HG03460 (cell line): ENCODE measurements at regions not wholly inside any gene's neighbourhood (a gene's known extent, or its start where the extent isn't known, plus 50 kb on each side); places are given as distances from the start of the nearest gene placed in this dataset.

ENCODE experiments used
- ATAC-seq: cut with Tn5 transposase; IDR thresholded peaks from one replicate; pipeline ENCODE4 v1.9.1; 2021; ENCODE audit not compliant: unreplicated experiment

- ATAC-seq: no peak
These were observed 59.0 kb upstream of the SALL3 start for GRCh38 chr18:78920456-78921138.

- ATAC-seq: no peak
These were observed 56.8 kb upstream of the SALL3 start for GRCh38 chr18:78922856-78923255.

GRCh38 chr18:78924301-78924700 lies 55.3 kb upstream of the SALL3 start:
- ATAC-seq: no peak

- ATAC-seq: no peak
These were observed 54.7 kb upstream of the SALL3 start for GRCh38 chr18:78924786-78925540.

GRCh38 chr18:78925557-78926242 lies 53.9 kb upstream of the SALL3 start:
- ATAC-seq: no peak

- no peak for ATAC-seq
These were observed 53.4 kb upstream of the SALL3 start for GRCh38 chr18:78926243-78926615.

- no peak for ATAC-seq
These were observed 52.5 kb upstream of the SALL3 start for GRCh38 chr18:78927156-78927555.

GRCh38 chr18:78927616-78928015 lies 52.0 kb upstream of the SALL3 start:
- no peak for ATAC-seq

- no peak for ATAC-seq
These were observed 51.5 kb upstream of the SALL3 start for GRCh38 chr18:78928076-78928475.

- no peak for ATAC-seq
These were observed 50.1 kb upstream of the SALL3 start for GRCh38 chr18:78929516-78929915.
